SK-N-SH treated with all-trans-retinoic acid at 6 μM for 48 hours (cell line): ENCODE measurements at regions not wholly inside any gene's neighbourhood (a gene's known extent, or its start where the extent isn't known, plus 50 kb on each side); places are given as distances from the start of the nearest gene placed in this dataset.

ENCODE experiments used
- ATAC-seq: fragments of 200-7000 bp; cut with Tn5 transposase; 3 replicates; pipeline ENCODE4 v1.9.1; 2020; ENCODE audit warnings: mild to moderate bottlenecking, moderate library complexity
- ARNTL ChIP-seq: fragments of 450-650 bp; formaldehyde crosslinking; IDR thresholded peaks from 2 replicates; pipeline ENCODE4 v1.5.0; 2020; ENCODE audit warnings: low read depth, mild to moderate bottlenecking, moderate library complexity, borderline replicate concordance
- BACH2 ChIP-seq: fragments of 250-450 bp; sonication (Bioruptor Pico); IDR thresholded peaks from 2 replicates; pipeline ENCODE4 v1.9.0; 2021; ENCODE audit warnings: mild to moderate bottlenecking, borderline replicate concordance
- ESRRG ChIP-seq: fragments of 250-450 bp; sonication (Bioruptor Pico); IDR thresholded peaks from 2 replicates; pipeline ENCODE4 v1.6.1; 2021; ENCODE audit warnings: mild to moderate bottlenecking
- GLIS3 ChIP-seq: fragments of 250-450 bp; sonication (Bioruptor Pico); IDR thresholded peaks from 2 replicates; pipeline ENCODE4 v1.5.0; 2020; ENCODE audit warnings: mild to moderate bottlenecking, moderate library complexity
- OSR1 ChIP-seq: fragments of 250-450 bp; sonication (Bioruptor Pico); IDR thresholded peaks from 2 replicates; pipeline ENCODE4 v1.8.0; 2022; ENCODE audit warnings: moderate library complexity, mild to moderate bottlenecking, inconsistent platforms
- PPARA ChIP-seq: fragments of 250-450 bp; sonication (Bioruptor Pico); IDR thresholded peaks from 2 replicates; pipeline ENCODE4 v1.5.0; 2020; ENCODE audit warnings: mild to moderate bottlenecking, borderline replicate concordance
- RARB ChIP-seq: fragments of 250-450 bp; sonication (Bioruptor Pico); IDR thresholded peaks from 2 replicates; pipeline ENCODE4 v1.8.0; 2021; ENCODE audit warnings: mild to moderate bottlenecking, moderate library complexity
- SNAI2 ChIP-seq: fragments of 250-450 bp; sonication (Bioruptor Pico); IDR thresholded peaks from 2 replicates; pipeline ENCODE4 v1.5.0; 2020; ENCODE audit warnings: mild to moderate bottlenecking, moderate library complexity
- TCF4 ChIP-seq: fragments of 250-450 bp; sonication (Bioruptor Pico); IDR thresholded peaks from 2 replicates; pipeline ENCODE4 v1.8.0; 2021; ENCODE audit warnings: mild to moderate bottlenecking, moderate library complexity, borderline replicate concordance
- TOX ChIP-seq: fragments of 250-450 bp; sonication (Bioruptor Pico); IDR thresholded peaks from 2 replicates; pipeline ENCODE4 v1.8.0; 2021; ENCODE audit warnings: mild to moderate bottlenecking, moderate library complexity, borderline replicate concordance
- ZC3H10 ChIP-seq: fragments of 250-450 bp; sonication (Bioruptor Pico); IDR thresholded peaks from 2 replicates; pipeline ENCODE4 v1.5.1; 2021; ENCODE audit warnings: mild to moderate bottlenecking, moderate library complexity
- ZFP3 ChIP-seq: fragments of 250-450 bp; sonication (Bioruptor Pico); IDR thresholded peaks from 2 replicates; pipeline ENCODE4 v1.5.0; 2020; ENCODE audit warnings: mild to moderate bottlenecking, moderate library complexity
- ZFP30 ChIP-seq: fragments of 450-650 bp; formaldehyde crosslinking; IDR thresholded peaks from 2 replicates; pipeline ENCODE4 v1.5.0; 2022; ENCODE audit warnings: mild to moderate bottlenecking, moderate library complexity
- ZNF565 ChIP-seq: fragments of 450-650 bp; formaldehyde crosslinking; conservative IDR thresholded peaks from 2 replicates; pipeline ENCODE4 v1.5.0; 2020; ENCODE audit warnings: low read depth, mild to moderate bottlenecking, moderate library complexity
- ZNF70 ChIP-seq: fragments of 450-650 bp; formaldehyde crosslinking; IDR thresholded peaks from 2 replicates; pipeline ENCODE4 v1.5.0; 2020; ENCODE audit warnings: mild to moderate bottlenecking, moderate library complexity
- ZNF8 ChIP-seq: fragments of 450-650 bp; formaldehyde crosslinking; IDR thresholded peaks from 2 replicates; pipeline ENCODE4 v1.5.0; 2020; ENCODE audit warnings: mild to moderate bottlenecking, moderate library complexity
- TF ChIP-seq, protein P1 (sequence below): fragments of 250-450 bp; sonication (Bioruptor Pico); IDR thresholded peaks from 2 replicates; pipeline ENCODE4 v1.5.0; 2020; ENCODE audit warnings: mild to moderate bottlenecking, moderate library complexity
- TF ChIP-seq, protein P2 (sequence below): fragments of 250-450 bp; sonication (Bioruptor Pico); IDR thresholded peaks from 2 replicates; pipeline ENCODE4 v1.5.1; 2021; ENCODE audit warnings: mild to moderate bottlenecking, moderate library complexity
- TF ChIP-seq, protein P3 (sequence below): fragments of 250-450 bp; sonication (Bioruptor Pico); IDR thresholded peaks from 2 replicates; pipeline ENCODE4 v1.8.0; 2020; ENCODE audit warnings: mild to moderate bottlenecking, moderate library complexity, borderline replicate concordance
- TF ChIP-seq, protein P4 (sequence below): fragments of 250-450 bp; sonication (Bioruptor Pico); IDR thresholded peaks from 2 replicates; pipeline ENCODE4 v1.8.0; 2021; ENCODE audit warnings: low read depth, mild to moderate bottlenecking, moderate library complexity, borderline replicate concordance

DNA sequence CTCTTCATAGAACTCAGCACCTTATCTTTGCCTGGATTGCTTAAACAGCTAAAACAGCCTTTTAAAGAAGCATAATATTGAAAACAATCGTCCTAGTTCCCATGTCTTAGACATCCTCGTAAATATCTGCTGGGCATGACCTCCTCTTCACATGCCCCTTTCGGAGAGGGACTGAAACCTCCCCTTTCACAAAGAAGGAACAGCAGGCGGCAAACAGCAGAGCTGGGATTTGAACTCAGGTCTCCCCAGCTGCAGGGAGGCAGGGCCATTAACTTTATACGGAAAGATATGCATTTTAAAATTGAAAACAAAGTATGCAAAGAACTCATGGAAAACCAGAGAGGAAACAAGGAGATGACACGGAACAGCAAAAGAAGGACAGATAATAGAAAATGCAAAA is 249.9 kb downstream of the FOXL1 start:
- TF ChIP-seq BACH2 (CRISPR knock-in tag) (no peak), SNAI2 (CRISPR knock-in tag) (no peak), ZNF565 (no peak), RARB (no peak)
- TF ChIP-seq, protein P1, sequence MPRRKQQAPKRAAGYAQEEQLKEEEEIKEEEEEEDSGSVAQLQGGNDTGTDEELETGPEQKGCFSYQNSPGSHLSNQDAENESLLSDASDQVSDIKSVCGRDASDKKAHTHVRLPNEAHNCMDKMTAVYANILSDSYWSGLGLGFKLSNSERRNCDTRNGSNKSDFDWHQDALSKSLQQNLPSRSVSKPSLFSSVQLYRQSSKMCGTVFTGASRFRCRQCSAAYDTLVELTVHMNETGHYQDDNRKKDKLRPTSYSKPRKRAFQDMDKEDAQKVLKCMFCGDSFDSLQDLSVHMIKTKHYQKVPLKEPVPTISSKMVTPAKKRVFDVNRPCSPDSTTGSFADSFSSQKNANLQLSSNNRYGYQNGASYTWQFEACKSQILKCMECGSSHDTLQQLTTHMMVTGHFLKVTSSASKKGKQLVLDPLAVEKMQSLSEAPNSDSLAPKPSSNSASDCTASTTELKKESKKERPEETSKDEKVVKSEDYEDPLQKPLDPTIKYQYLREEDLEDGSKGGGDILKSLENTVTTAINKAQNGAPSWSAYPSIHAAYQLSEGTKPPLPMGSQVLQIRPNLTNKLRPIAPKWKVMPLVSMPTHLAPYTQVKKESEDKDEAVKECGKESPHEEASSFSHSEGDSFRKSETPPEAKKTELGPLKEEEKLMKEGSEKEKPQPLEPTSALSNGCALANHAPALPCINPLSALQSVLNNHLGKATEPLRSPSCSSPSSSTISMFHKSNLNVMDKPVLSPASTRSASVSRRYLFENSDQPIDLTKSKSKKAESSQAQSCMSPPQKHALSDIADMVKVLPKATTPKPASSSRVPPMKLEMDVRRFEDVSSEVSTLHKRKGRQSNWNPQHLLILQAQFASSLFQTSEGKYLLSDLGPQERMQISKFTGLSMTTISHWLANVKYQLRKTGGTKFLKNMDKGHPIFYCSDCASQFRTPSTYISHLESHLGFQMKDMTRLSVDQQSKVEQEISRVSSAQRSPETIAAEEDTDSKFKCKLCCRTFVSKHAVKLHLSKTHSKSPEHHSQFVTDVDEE (CRISPR knock-in tag): no peak
- no peak for ATAC-seq

DNA sequence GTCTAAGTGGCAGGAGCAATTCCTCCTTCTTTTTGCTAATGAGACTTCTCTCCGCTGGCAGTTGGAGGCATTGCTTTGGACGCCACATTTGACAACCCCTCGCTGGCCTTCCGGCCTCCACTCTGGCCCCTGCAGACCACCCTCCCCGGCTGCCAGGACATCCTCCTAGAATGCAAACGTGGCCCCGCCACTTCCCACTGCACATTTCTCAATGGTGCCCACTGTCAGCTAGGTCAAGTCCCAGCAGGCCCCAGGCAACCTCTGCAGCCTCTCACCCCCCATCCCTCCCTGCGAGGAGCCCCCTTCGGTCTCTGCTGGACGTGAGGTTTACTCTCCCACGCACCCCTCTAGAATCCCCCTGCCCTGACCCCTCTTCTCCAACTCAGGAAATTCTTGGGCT is 250.3 kb downstream of the FOXL1 start:
- ATAC-seq: no peak
- TF ChIP-seq, protein P2, sequence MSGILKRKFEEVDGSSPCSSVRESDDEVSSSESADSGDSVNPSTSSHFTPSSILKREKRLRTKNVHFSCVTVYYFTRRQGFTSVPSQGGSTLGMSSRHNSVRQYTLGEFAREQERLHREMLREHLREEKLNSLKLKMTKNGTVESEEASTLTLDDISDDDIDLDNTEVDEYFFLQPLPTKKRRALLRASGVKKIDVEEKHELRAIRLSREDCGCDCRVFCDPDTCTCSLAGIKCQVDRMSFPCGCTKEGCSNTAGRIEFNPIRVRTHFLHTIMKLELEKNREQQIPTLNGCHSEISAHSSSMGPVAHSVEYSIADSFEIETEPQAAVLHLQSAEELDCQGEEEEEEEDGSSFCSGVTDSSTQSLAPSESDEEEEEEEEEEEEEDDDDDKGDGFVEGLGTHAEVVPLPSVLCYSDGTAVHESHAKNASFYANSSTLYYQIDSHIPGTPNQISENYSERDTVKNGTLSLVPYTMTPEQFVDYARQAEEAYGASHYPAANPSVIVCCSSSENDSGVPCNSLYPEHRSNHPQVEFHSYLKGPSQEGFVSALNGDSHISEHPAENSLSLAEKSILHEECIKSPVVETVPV (CRISPR knock-in tag): no peak
- TF ChIP-seq ZFP30 (CRISPR knock-in tag) (no peak), ZFP3 (CRISPR knock-in tag) (no peak), ZNF565 (no peak), TOX (CRISPR knock-in tag) (no peak), OSR1 (CRISPR knock-in tag) (no peak), ZC3H10 (no peak), ZNF8 (CRISPR knock-in tag) (no peak), BACH2 (CRISPR knock-in tag) (no peak), SNAI2 (CRISPR knock-in tag) (no peak), ARNTL (CRISPR knock-in tag) (no peak), ESRRG (CRISPR knock-in tag) (no peak), GLIS3 (CRISPR knock-in tag) (no peak), ZNF70 (CRISPR knock-in tag) (no peak), RARB (no peak)
- TF ChIP-seq, protein P3, sequence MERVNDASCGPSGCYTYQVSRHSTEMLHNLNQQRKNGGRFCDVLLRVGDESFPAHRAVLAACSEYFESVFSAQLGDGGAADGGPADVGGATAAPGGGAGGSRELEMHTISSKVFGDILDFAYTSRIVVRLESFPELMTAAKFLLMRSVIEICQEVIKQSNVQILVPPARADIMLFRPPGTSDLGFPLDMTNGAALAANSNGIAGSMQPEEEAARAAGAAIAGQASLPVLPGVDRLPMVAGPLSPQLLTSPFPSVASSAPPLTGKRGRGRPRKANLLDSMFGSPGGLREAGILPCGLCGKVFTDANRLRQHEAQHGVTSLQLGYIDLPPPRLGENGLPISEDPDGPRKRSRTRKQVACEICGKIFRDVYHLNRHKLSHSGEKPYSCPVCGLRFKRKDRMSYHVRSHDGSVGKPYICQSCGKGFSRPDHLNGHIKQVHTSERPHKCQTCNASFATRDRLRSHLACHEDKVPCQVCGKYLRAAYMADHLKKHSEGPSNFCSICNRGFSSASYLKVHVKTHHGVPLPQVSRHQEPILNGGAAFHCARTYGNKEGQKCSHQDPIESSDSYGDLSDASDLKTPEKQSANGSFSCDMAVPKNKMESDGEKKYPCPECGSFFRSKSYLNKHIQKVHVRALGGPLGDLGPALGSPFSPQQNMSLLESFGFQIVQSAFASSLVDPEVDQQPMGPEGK (CRISPR knock-in tag): no peak
- TF ChIP-seq, protein P4, sequence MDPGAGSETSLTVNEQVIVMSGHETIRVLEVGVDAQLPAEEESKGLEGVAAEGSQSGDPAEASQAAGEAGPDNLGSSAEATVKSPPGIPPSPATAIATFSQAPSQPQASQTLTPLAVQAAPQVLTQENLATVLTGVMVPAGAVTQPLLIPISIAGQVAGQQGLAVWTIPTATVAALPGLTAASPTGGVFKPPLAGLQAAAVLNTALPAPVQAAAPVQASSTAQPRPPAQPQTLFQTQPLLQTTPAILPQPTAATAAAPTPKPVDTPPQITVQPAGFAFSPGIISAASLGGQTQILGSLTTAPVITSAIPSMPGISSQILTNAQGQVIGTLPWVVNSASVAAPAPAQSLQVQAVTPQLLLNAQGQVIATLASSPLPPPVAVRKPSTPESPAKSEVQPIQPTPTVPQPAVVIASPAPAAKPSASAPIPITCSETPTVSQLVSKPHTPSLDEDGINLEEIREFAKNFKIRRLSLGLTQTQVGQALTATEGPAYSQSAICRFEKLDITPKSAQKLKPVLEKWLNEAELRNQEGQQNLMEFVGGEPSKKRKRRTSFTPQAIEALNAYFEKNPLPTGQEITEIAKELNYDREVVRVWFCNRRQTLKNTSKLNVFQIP: no peak

DNA sequence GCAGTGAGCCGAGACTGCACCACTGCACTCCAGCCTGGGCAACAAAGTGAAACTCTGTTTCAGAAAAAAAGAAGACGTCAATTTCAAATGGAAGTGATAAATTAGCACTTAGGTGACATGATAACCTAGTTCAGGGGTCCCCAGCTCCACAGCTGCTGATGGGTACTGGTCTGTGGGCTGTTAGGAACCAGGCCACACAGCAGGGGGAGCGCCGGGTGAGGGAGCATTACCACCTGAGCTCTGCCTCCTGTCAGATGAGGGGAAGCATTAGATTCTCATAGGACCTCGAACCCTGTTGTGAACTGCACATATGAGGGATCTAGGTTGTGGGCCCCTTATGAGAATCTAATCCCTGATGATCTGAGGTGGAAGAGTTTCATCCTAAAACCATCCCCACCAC is 253.0 kb downstream of the FOXL1 start:
- ATAC-seq: no peak
- TF ChIP-seq, protein P2 (CRISPR knock-in tag): no peak
- TF ChIP-seq, protein P3 (CRISPR knock-in tag): no peak
- TF ChIP-seq, protein P1 (CRISPR knock-in tag): no peak
- TF ChIP-seq SNAI2 (CRISPR knock-in tag) (no peak), PPARA (no peak), TCF4 (CRISPR knock-in tag) (no peak), OSR1 (CRISPR knock-in tag) (no peak)
